Activated CD4-positive, alpha-beta T cell treated with anti-CD3 and anti-CD28 coated beads for 1 hour (primary cell): ENCODE measurements at regions not wholly inside any gene's neighbourhood (a gene's known extent, or its start where the extent isn't known, plus 50 kb on each side); places are given as distances from the start of the nearest gene placed in this dataset.
"Not testable (repeated sequence)": the region's sequence is repeated elsewhere in the genome, so short reads cannot be mapped to it uniquely, and the experiment has no call there.

Experiments used
- DNase-seq: peaks from one replicate; pipeline ENCODE4 v3.0.0-alpha.2; 2020

DNA sequence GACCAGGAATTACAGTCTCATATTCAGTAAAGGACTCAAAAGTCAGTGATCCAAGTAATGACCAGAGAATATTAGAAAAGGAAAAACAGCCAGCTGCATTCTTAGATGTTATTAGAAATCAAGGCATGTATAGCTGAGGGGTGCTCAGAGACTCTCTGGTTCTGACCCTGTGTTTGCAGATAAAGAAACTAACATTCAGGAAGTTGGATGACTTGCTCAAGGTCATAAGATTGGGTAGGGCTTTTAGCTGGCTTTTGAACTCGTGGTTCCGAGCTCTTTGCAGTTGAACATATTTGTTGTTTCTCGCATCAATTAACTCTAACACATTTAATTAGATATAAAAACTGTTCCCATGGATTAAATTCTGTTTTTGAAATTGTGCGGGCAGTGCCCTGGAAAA lies 62.5 kb upstream of the ENPP6 start:
- no peak for DNase-seq

DNA sequence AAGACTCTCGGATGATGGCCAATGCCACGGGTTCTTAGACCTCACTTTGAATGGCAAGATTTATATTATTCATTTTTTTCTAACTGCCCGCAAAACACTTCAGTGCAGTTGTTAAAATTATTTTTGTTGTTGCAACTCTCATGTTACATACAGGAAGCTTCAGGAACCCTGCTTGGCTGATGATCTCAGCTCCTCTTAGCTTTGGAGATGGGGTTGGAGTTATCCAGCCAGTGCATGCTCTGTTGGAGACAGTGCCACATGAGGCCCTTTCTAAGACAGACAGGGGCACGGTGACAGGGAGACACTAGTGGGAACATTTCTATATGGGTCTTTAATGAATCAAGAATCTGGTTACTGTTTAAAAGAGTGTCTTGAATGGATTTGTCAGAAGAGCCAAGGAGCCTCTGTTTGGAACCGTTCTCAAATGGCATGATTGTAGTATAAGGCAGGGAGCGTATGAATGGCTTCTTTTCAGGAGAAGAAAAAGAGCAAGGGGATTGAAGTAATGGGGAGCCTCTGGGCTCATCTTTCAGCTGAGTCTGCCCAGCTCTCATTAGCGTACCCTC lies 61.9 kb upstream of the ENPP6 start:
- no peak for DNase-seq

DNA sequence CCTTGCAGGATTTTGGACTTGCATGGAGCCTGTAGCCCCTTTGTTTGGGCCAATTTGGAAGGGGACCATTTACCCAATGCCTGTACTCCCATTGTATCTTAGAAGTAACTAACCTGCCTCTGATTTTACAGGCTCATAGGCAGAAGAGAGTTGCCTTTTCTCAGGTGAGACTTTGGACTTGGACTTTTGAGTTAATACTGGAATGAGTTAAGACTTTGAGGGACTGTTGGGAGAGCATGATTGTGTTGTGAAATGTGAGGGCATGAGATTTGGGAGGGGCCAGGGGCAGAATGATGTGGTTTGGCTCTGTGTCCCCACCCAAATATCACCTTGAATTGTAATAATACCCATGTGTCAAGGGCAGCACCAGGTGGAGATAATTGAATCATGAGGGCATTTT lies 60.1 kb upstream of the ENPP6 start:
- not testable (repeated sequence) for DNase-seq

DNA sequence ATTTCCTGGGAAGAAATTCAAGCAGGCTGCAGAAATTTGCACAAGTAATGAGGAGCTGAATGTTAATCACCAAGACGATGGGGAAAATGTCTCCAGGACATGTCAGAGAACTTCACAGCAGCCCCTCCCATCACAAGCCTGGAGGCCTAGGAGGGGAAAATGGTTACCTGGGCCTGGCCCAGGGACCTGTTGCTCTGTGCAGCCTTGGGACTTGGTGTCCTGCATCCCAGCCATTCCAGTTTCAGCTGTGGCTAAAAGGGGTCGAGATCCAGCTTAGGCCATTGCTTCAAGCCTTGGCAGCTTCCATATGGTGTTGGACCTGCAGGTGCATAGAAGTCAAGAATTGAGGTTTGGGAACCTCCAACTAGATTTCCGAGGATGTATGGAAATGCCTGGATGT lies 59.3 kb upstream of the ENPP6 start:
- not testable (repeated sequence) for DNase-seq

DNA sequence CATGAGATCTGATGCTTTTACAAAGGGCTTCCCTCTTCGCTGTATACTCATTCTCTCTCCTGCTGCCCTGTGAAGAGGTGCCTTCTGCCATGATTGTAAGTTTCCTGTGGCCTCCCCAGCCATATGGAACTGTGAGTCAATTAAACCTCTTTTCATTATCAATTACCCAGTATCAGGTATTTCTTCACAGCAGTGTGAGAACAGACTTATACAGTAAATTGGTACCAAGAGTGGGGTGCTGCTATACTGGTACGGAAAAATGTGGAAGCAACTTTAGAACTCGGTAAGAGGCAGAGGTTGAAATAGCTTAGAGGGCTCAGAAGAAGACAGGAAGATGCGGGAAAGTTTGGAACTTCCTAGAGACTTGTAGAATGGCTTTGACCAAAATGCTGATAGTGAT lies 58.7 kb upstream of the ENPP6 start:
- DNase-seq = not testable (repeated sequence)

DNA sequence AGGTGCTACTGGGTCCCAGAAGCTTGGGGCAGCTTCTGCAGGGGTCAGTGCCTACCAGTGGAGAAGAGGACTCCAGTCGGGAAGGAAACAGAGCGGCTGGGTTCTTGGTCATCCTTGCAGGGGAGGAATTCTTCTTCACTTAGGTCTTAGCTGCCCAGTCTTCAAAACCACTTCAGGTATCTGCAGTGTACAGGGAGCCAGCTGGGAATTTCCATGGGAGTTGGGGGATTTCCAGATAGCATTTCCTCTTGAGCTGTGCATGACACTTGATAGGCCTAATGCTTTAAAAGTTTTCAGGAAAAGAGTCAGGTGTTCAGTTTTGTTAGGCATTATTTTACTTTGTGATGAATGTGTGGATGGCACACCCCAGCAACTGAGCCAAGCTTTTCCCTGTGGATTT lies 58.1 kb upstream of the ENPP6 start:
- DNase-seq = no peak

DNA sequence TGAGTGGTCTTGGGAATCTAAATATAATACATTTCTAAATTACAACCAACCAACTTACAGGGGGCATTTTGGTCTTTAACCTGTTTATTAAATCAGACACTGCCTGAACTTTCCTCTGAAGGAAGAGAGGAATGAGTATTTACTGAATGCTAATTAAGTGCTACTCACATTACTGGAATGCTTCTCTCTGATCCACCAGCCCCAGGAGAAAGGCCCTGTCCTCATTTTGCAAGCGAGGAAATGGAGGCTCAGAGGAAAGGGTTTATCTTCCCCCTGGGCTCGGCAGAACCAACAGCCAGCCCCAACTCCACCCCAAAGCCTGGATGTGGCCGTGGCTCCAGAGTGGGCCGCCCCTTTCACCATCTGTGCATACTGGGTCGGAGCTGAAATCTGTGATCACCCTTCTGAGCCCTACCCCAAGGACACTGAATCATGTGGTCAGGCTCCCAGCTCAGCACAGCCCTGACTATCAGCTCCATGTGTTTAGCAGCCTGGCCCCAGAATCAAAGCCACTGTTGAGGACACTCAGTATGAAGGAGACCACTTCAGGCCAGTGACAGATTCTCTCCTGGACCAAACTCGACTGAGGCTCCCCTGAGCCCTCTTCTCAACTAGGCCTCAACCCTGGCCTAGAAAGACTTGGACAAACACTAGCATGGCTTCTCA lies 56.7 kb upstream of the ENPP6 start:
- no peak for DNase-seq

DNA sequence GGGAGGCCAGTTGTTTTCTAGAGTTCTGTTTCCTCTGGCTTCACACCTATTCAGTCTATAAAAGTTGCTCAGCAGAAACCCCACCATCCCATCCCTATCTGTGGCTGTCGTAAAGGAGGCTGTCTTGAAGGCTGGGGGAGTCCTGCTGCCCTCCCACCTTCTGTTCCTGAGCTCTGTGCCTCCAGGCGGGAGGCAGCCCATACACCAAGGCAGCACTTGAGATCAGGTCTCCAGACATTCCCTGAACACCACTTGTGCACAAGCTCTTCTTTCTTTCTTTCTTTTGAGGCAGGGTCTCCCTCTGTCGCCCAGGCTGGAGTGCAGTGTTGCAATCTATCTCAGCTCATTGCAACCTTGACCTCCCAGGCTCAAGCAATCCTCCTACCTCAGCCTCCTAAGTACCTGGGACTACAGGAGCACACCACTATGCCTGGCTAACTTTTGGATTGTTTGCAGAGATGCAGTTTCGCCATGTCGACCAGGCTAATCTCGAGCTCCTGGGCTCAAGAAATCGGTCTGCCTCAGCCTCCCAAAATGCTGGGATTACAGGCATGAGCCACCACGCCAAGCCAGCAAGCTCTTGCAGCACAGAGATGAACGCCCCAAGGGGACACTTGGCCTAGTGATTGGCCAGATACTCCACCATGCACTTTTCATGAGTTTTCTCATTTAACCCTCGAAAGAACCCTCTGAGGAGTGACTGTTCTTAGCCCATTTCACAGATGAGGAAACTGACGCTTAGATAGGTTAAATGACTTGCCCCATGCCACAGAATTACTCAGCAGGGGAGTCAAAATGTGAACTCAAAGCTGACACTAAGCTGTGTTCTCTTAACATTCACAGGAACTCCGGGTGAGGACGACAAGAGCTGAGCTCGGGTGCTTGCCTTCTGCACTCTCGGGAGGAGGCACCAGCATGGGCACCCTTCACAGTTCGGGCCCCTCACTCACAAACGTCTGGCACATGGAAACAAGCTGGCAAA lies 55.8 kb upstream of the ENPP6 start:
- no peak for DNase-seq

DNA sequence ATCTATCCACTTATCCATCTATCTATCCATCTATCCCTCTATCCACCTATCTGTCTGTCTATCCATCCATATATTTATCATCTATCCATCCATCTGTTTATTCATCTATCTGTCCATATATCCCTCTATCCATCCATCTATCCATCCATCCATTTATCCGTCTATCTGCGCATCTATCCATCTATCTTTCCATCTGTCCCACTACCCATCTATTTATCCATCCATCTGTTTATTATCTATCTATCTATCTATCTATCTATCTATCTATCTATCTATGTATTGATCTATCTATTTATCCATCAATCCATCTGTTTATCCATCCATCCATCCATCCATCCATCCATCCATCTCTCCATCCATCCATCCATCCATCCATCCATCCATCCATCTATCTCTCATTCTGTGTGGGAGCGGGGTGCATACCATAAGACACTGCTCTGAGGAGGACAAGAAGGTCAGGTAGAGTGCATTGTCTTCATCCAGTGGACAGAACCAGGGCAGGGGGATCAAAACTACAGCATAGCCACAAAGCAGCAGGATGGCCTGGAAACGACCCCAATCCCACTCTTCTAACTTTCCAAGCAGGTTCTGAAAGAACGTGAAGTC lies 53.2 kb upstream of the ENPP6 start:
- no peak for DNase-seq

DNA sequence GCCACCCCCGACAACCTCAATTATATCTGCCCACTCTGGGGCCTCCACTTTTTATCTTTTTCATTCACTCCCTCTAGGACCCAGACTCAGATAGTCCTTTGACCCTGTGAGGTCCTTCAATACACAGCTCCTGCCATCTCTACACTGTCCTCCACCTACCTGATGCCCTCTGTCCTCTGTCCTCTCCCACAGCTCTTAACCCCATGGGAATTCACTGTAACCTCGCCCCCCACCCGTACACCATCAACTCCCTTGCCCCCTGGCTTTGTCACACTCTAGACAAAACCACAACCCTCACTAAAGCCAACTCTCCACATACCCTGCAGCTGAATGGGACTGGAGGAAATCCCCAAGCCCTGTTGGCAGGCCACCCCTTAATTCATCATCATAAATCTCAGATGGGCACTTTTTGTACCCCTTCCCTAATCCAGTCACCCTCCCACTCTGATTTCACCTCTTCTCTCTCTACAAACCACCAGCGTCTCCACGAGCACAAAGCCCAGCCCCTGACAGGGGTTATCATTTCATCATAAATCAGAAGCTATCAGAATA lies 52.3 kb upstream of the ENPP6 start:
- DNase-seq = no peak

DNA sequence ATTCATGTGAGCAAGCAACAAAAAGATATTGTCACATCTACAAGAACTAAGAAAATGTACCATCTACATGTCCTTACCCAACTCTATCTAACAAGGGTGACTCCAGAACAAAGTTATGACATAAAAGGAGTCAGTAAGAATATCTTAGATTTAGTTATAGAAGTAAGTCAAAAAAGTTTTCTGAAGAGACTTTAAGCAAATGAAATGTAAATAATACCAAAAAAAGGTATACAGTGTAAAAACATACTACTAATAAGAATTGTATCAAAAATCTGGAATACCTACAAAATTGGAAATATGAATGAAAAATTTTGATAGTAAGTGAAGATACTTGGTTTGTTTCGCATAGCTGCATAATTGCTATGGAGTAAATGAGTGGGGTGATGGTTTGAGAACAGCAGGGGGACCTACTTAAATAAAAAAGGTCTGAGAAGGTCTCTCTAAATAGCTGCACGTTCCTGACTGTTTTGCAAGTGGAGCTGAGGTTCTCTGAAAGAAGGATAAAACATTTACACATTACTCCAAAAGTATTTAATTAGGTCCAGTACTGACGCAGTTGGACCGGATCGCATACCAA lies 51.0 kb upstream of the ENPP6 start:
- no peak for DNase-seq

DNA sequence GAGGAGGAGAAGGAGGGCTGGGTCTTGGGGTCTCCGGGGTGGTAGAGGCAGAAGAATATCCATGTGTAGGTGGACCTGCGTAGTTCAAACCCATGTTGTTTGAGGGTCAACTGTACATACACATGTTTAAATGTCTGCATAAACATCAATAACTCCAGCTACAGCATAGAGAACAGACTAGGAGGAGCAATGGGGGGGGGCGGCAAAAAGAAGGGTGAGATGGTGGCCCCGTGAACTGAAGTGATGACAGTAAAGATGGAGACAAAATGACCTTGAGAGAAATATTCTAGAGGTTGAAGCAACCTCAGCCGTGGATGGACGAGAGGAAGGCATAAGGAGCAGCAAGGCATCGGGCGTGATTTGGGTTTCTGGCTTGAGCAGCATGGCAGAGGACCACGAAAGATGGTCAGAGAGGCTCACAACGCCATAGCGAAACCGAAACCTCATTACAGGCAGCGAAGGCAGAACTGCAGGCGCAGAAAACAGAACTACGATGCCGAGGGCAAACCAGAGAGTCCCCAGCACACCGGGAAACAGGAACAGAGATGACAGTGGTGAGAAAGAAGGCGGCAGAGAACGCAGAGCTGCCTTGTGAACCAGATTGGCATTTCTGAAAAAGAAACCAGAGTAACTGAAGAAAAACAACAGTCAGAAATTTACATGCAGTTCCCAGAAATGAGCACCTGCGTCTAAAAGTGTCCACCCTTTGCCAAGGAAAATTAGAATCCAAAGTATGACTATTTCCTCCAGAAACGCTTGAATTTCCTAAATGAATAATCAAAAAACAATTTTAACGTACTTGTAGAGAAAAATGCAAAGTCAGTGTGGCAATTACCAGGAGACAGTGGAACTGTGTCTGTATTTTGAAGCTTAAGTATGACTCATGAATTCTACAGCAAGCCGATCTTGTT lies 50.3 kb upstream of the ENPP6 start:
- DNase-seq = peak; percentile 46
